Trophoblast cell (in vitro differentiated cells and primary cell): ENCODE measurements at regions not wholly inside any gene's neighbourhood (a gene's known extent, or its start where the extent isn't known, plus 50 kb on each side); places are given as distances from the start of the nearest gene placed in this dataset.

Source experiments
- DNase-seq, 2 donors: peaks; one replicate each; pipeline ENCODE4 v3.0.0-alpha.2; 2016
- H2AFZ ChIP-seq: 2 replicates; pipeline ENCODE4 v1.6.1; 2013; ENCODE audit warnings: low read length, moderate library complexity, mild to moderate bottlenecking; ENCODE audit not compliant: insufficient read depth, poor library complexity
- H2AK5ac ChIP-seq: 2 replicates; pipeline ENCODE4 v1.6.1; 2013; ENCODE audit warnings: mild to moderate bottlenecking, low read length
- H2BK120ac ChIP-seq: 2 replicates; pipeline ENCODE4 v1.6.1; 2013; ENCODE audit warnings: low read length, mild to moderate bottlenecking, moderate library complexity; ENCODE audit not compliant: insufficient read depth, poor library complexity
- H2BK12ac ChIP-seq: 2 replicates; pipeline ENCODE4 v1.6.1; 2013; ENCODE audit warnings: mild to moderate bottlenecking, low read length, moderate library complexity
- H2BK5ac ChIP-seq: 2 replicates; pipeline ENCODE4 v1.6.1; 2013; ENCODE audit warnings: low read length, low read depth, moderate library complexity, mild to moderate bottlenecking; ENCODE audit not compliant: poor library complexity
- H3K14ac ChIP-seq: 2 replicates; pipeline ENCODE4 v1.6.1; 2013; ENCODE audit warnings: mild to moderate bottlenecking, low read length
- H3K18ac ChIP-seq: 2 replicates; pipeline ENCODE4 v1.6.1; 2013; ENCODE audit warnings: mild to moderate bottlenecking, low read length
- H3K23ac ChIP-seq: 2 replicates; pipeline ENCODE4 v1.6.1; 2013; ENCODE audit warnings: low read length
- H3K27ac ChIP-seq: 2 replicates; pipeline ENCODE4 v1.5.1; 2013; ENCODE audit warnings: low read depth, mild to moderate bottlenecking, inconsistent platforms, low read length, moderate library complexity
- H3K27me3 ChIP-seq: 2 replicates; pipeline ENCODE4 v1.6.1; 2013; ENCODE audit warnings: inconsistent platforms, mild to moderate bottlenecking, low read length, moderate library complexity; ENCODE audit not compliant: insufficient read depth
- H3K36me3 ChIP-seq, 2 experiments: 1 replicate in 1 of 2; 2 replicates in 1 of 2; pipeline ENCODE4 v1.6.1; 2013; ENCODE audit warnings: low read length in 2 of 2, mild to moderate bottlenecking in 2 of 2, moderate library complexity in 1 of 2; ENCODE audit not compliant: insufficient read depth in 2 of 2, control insufficient read depth in 1 of 2
- H3K4ac ChIP-seq: 2 replicates; pipeline ENCODE4 v1.6.1; 2013; ENCODE audit warnings: low read depth, mild to moderate bottlenecking, low read length, moderate library complexity
- H3K4me1 ChIP-seq, 2 experiments: 1 replicate in 1 of 2; 2 replicates in 1 of 2; pipeline ENCODE4 v1.6.1; 2013; ENCODE audit warnings: low read length in 2 of 2, mild to moderate bottlenecking in 2 of 2, moderate library complexity in 1 of 2; ENCODE audit not compliant: insufficient read depth in 2 of 2, control insufficient read depth in 1 of 2
- H3K4me2 ChIP-seq: 2 replicates; pipeline ENCODE4 v1.6.1; 2013; ENCODE audit warnings: inconsistent platforms, mild to moderate bottlenecking, low read length, moderate library complexity
- H3K4me3 ChIP-seq: 2 replicates; pipeline ENCODE4 v1.5.1; 2013; ENCODE audit warnings: mild to moderate bottlenecking, low read depth, low read length, inconsistent platforms
- H3K79me1 ChIP-seq: one replicate; pipeline ENCODE4 v1.6.1; 2013; ENCODE audit warnings: low read length
- H3K79me2 ChIP-seq: 2 replicates; pipeline ENCODE4 v1.6.1; 2013; ENCODE audit warnings: low read length, mild to moderate bottlenecking; ENCODE audit not compliant: control insufficient read depth, insufficient read depth, poor library complexity
- H3K9ac ChIP-seq: 2 replicates; pipeline ENCODE4 v1.6.1; 2013; ENCODE audit warnings: mild to moderate bottlenecking, low read length
- H3K9me3 ChIP-seq: 2 replicates; pipeline ENCODE4 v1.6.1; 2013; ENCODE audit warnings: low read depth, mild to moderate bottlenecking, control low read depth, inconsistent platforms, low read length; ENCODE audit not compliant: insufficient read depth
- H4K12ac ChIP-seq: 2 replicates; pipeline ENCODE4 v1.6.1; 2013; ENCODE audit warnings: low read depth, mild to moderate bottlenecking, low read length, moderate library complexity
- H4K8ac ChIP-seq: 2 replicates; pipeline ENCODE4 v1.6.1; 2013; ENCODE audit warnings: low read depth, mild to moderate bottlenecking, low read length, moderate library complexity
- H4K91ac ChIP-seq: one replicate; pipeline ENCODE4 v1.6.1; 2013; ENCODE audit warnings: low read depth, mild to moderate bottlenecking, low read length, moderate library complexity
- WGBS: extraction: QIAGEN DNeasy Blood & Tissue Kit; methylation state at CpG from one replicate; pipeline ENCODE4 v1.1.7; 2013; ENCODE audit warnings: missing lambda C conversion rate; ENCODE audit not compliant: insufficient read length, insufficient coverage; ENCODE audit errors: extremely low coverage; 5-methylcytosine and 5-hydroxymethylcytosine counted together

- Histone ChIP-seq H4K8ac (no peak overlapping the region), H2AK5ac (no peak overlapping the region), H3K9me3 (no peaks in the 10 kb centered on the region), H2BK12ac (no peak overlapping the region), H3K79me2 (no peaks in the 10 kb centered on the region), H3K27me3 (no peaks in the 10 kb centered on the region), H3K18ac (no peak overlapping the region), H2BK120ac (no peak overlapping the region), H2AFZ (no peak overlapping the region), H3K9ac (no peak overlapping the region), H3K79me1 (no peaks in the 10 kb centered on the region), H3K4me3 (no peak overlapping the region), H3K4me2 (no peak overlapping the region), H4K91ac (no peak overlapping the region), H2BK5ac (no peak overlapping the region), H3K4ac (no peak overlapping the region), H3K14ac (no peak overlapping the region), H3K23ac (no peak overlapping the region), H3K27ac (no peak overlapping the region), H4K12ac (no peak overlapping the region), H3K36me3 (no peaks in the 10 kb centered on the region), H3K4me1 (no peaks in the 10 kb centered on the region)
- no CpG with 5 or more reads among the region's 2 CpGs for WGBS
- no peak for DNase-seq
Measured at GRCh38 chr11:127612607-127613006, 612.0 kb upstream of the KIRREL3 start.

- no peak overlapping the region for H3K4ac ChIP-seq
- no peak overlapping the region for H3K4me3 ChIP-seq
- no peak overlapping the region for H3K14ac ChIP-seq
- H3K79me1 ChIP-seq = no peaks in the 10 kb centered on the region
- no peak overlapping the region for H3K27ac ChIP-seq
- no peak overlapping the region for H4K8ac ChIP-seq
- no peaks in the 10 kb centered on the region for H3K9me3 ChIP-seq
- no peaks in the 10 kb centered on the region for H3K79me2 ChIP-seq
- no peak overlapping the region for H4K91ac ChIP-seq
- WGBS = no CpG with 5 or more reads among the region's 4 CpGs
- H2BK5ac ChIP-seq = no peak overlapping the region
- H2AK5ac ChIP-seq = no peak overlapping the region
- H3K36me3 ChIP-seq = no peaks in the 10 kb centered on the region
- no peak overlapping the region for H2BK12ac ChIP-seq
- no peaks in the 10 kb centered on the region for H3K27me3 ChIP-seq
- no peak for DNase-seq
- no peaks in the 10 kb centered on the region for H3K4me1 ChIP-seq
- H2AFZ ChIP-seq = no peak overlapping the region
- no peak overlapping the region for H3K4me2 ChIP-seq
- H2BK120ac ChIP-seq = no peak overlapping the region
- no peak overlapping the region for H3K23ac ChIP-seq
- no peak overlapping the region for H3K9ac ChIP-seq
- H4K12ac ChIP-seq = no peak overlapping the region
- H3K18ac ChIP-seq = no peak overlapping the region
Measured at GRCh38 chr11:127609025-127609773, 608.6 kb upstream of the KIRREL3 start.

GRCh38 chr11:127607487-127608085 lies 607.0 kb upstream of the KIRREL3 start:
- H3K14ac ChIP-seq = no peak overlapping the region
- no peak overlapping the region for H3K4ac ChIP-seq
- no peak overlapping the region for H2BK12ac ChIP-seq
- no peaks in the 10 kb centered on the region for H3K27me3 ChIP-seq
- H3K18ac ChIP-seq = no peak overlapping the region
- no peaks in the 10 kb centered on the region for H3K36me3 ChIP-seq
- H3K9me3 ChIP-seq = no peaks in the 10 kb centered on the region
- no peak for DNase-seq
- H4K91ac ChIP-seq = no peak overlapping the region
- no peak overlapping the region for H3K9ac ChIP-seq
- WGBS = no CpG with 5 or more reads among the region's 9 CpGs
- no peak overlapping the region for H3K4me3 ChIP-seq
- H2BK5ac ChIP-seq = no peak overlapping the region
- no peak overlapping the region for H2AFZ ChIP-seq
- H4K12ac ChIP-seq = no peak overlapping the region
- no peak overlapping the region for H3K23ac ChIP-seq
- H3K27ac ChIP-seq = no peak overlapping the region
- no peak overlapping the region for H2AK5ac ChIP-seq
- H2BK120ac ChIP-seq = no peak overlapping the region
- H3K79me2 ChIP-seq = no peaks in the 10 kb centered on the region
- no peaks in the 10 kb centered on the region for H3K4me1 ChIP-seq
- H3K79me1 ChIP-seq = no peaks in the 10 kb centered on the region
- H3K4me2 ChIP-seq = no peak overlapping the region
- H4K8ac ChIP-seq = no peak overlapping the region

GRCh38 chr11:127601578-127601977 lies 601.0 kb upstream of the KIRREL3 start:
- no peaks in the 10 kb centered on the region for H3K79me2 ChIP-seq
- H4K8ac ChIP-seq = no peak overlapping the region
- H3K4me2 ChIP-seq = no peak overlapping the region
- no peak overlapping the region for H2BK12ac ChIP-seq
- no peak overlapping the region for H3K14ac ChIP-seq
- H3K4me1 ChIP-seq = no peaks in the 10 kb centered on the region
- no peaks in the 10 kb centered on the region for H3K36me3 ChIP-seq
- H3K9me3 ChIP-seq = no peaks in the 10 kb centered on the region
- no peaks in the 10 kb centered on the region for H3K79me1 ChIP-seq
- H2AK5ac ChIP-seq = no peak overlapping the region
- no peak for DNase-seq
- no peak overlapping the region for H3K9ac ChIP-seq
- H3K27ac ChIP-seq = no peak overlapping the region
- H3K18ac ChIP-seq = no peak overlapping the region
- H3K27me3 ChIP-seq = no peaks in the 10 kb centered on the region
- no peak overlapping the region for H4K12ac ChIP-seq
- H3K23ac ChIP-seq = no peak overlapping the region
- H2BK5ac ChIP-seq = no peak overlapping the region
- H4K91ac ChIP-seq = no peak overlapping the region
- H2BK120ac ChIP-seq = no peak overlapping the region
- no CpG with 5 or more reads among the region's 3 CpGs for WGBS
- no peak overlapping the region for H3K4me3 ChIP-seq
- no peak overlapping the region for H2AFZ ChIP-seq
- H3K4ac ChIP-seq = no peak overlapping the region
